ENCODE measurements at regions not wholly inside any gene's neighbourhood (a gene's known extent, or its start where the extent isn't known, plus 50 kb on each side); places are given as distances from the start of the nearest gene placed in this dataset.

DNA sequence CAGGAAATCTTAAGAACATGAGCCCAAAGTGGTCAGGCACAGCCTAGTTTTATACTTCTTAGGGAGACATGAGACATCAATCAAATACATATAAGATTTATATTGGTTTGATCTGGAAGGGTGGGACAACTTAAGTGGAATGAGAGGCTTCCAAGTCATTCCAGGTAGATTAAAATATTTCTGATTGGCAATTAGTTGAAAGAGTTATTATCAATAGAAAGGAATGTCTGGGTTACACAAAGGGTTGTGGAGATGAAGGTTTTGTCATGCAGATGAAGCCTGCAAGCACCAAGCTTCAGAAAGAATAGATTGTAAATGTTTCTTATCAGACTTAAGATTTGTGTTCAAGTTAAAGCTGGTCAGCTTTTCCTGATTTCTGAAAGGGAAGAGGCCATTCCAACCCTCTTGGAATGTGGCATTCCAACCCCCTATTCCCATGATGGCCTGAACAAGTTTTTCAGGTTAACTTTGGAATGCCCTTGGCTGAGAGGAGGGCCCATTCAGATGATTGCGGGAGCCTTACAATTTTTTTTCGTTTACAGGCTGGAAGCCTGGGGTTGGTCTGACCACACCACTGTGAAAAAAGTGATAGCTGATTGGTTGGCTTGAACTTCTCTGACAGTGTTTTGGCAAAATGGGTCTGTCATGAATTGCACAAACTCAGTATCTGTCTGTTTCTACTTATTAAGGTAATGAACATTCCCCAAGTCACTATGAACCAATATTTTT is 245.6 kb upstream of the RAI14 start:
- intact Hi-C loops (cut with DNase I): no loop called here
- no peaks in the 10 kb centered on the region for H3K4me1 ChIP-seq (ENCODE audit: insufficient read depth)

DNA sequence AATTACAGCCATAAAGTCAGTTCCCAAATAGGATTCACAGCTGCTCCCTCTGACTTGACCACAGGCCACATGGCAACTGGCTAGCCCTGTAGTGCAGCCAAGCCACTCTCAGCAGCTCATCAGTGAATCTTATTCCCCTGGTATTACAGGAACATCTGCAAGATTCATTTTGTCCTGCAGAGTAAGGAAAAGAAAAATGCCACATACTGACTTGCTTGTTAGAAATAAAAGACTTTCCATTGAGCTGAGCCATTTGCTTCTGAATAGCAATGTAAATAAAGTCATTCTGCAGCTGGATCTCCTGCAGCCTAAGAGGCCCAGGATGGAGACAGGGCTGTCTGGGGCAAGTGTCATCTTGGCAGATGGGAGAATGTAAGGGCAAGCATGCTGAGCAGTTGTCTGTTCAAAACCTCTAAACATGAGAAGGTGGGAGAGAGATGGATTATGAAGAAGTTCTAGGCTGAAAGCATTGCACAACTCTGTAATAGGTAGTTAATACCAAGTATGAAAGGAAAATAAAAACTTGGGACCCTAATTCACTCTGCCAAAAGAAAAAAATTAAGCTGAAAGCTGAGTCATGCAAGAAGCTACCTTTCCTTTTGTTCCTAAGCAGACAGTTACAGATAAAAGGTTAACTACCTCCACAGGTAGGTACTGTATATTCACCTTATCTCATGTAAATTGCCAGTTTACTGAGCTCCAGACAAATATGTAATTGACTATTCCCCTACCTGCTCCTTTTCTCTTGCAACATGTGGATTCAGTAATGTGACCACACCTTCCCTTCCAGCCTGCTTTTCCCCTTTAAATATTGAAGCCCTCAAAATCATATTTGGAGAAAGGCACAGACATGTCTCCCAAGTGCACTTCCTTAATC is 244.4 kb upstream of the RAI14 start:
- H3K4me3 ChIP-seq: no peak overlapping the region
- no peaks in the 10 kb centered on the region for H3K36me3 ChIP-seq
- no peaks in the 10 kb centered on the region for H3K4me1 ChIP-seq (ENCODE audit: insufficient read depth)
- no peak overlapping the region for H3K27ac ChIP-seq
- DNase-seq: no peak
- TF ChIP-seq EP300 (IDR thresholded peaks at IDR 0.05): no peak
- TF ChIP-seq, protein P1, sequence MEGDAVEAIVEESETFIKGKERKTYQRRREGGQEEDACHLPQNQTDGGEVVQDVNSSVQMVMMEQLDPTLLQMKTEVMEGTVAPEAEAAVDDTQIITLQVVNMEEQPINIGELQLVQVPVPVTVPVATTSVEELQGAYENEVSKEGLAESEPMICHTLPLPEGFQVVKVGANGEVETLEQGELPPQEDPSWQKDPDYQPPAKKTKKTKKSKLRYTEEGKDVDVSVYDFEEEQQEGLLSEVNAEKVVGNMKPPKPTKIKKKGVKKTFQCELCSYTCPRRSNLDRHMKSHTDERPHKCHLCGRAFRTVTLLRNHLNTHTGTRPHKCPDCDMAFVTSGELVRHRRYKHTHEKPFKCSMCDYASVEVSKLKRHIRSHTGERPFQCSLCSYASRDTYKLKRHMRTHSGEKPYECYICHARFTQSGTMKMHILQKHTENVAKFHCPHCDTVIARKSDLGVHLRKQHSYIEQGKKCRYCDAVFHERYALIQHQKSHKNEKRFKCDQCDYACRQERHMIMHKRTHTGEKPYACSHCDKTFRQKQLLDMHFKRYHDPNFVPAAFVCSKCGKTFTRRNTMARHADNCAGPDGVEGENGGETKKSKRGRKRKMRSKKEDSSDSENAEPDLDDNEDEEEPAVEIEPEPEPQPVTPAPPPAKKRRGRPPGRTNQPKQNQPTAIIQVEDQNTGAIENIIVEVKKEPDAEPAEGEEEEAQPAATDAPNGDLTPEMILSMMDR (IDR thresholded peaks at IDR 0.05): no peak
- TF ChIP-seq POLR2A (IDR thresholded peaks at IDR 0.05): no peak
- intact Hi-C loops (cut with DNase I): no loop called here
- no peaks in the 10 kb centered on the region for H3K9me3 ChIP-seq
- no peaks in the 10 kb centered on the region for H3K27me3 ChIP-seq

More for the DNA sequence above, 245.6 kb upstream of the RAI14 start:
- no peak for DNase-seq
- WGBS, 3 donors: 40 to 46% (median 41%) methylated on average over 2 of the region's 2 CpGs
- no peak overlapping the region for H3K27ac ChIP-seq
- no peaks in the 10 kb centered on the region for H3K9me3 ChIP-seq
- H3K27me3 ChIP-seq: no peaks in the 10 kb centered on the region
- H3K36me3 ChIP-seq: no peaks in the 10 kb centered on the region
- no peak overlapping the region for H3K4me3 ChIP-seq
- TF ChIP-seq EP300 (IDR thresholded peaks at IDR 0.05) (no peak), POLR2A (IDR thresholded peaks at IDR 0.05) (no peak)
- TF ChIP-seq, protein P1 (IDR thresholded peaks at IDR 0.05): no peak

DNA sequence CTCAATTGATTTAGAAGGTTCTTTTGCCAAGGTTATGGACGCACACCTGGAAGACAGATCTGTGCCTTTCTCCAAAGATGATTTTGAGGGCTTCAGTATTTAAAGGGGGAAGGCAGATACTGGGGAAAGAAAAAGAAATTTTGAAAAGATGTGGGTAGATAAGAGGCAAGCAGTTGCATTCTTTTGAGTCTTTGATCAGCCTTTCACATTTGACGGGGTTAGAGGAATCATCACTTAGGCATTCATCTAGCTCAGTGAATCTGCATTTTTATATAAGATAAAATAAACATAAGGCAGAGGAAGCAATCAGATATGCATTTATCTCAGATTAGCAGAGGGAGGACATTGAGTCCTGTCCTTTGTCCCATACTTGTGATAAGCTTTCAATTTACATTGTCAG is 243.4 kb upstream of the RAI14 start:
- H3K27ac ChIP-seq: no peak overlapping the region
- TF ChIP-seq, protein P1 (IDR thresholded peaks at IDR 0.05): no peak
- no peak for TF ChIP-seq EP300 (IDR thresholded peaks at IDR 0.05)
- no peak for TF ChIP-seq POLR2A (IDR thresholded peaks at IDR 0.05)
- H3K4me3 ChIP-seq: no peak overlapping the region
- WGBS, 3 donors: 48 to 65% (median 56%) methylated on average over 2 of the region's 2 CpGs
- intact Hi-C loops (cut with DNase I): no loop called here
- H3K9me3 ChIP-seq: no peaks in the 10 kb centered on the region
- H3K36me3 ChIP-seq: no peaks in the 10 kb centered on the region
- no peak for DNase-seq
- H3K27me3 ChIP-seq: no peaks in the 10 kb centered on the region
- no peaks in the 10 kb centered on the region for H3K4me1 ChIP-seq (ENCODE audit: insufficient read depth)

DNA sequence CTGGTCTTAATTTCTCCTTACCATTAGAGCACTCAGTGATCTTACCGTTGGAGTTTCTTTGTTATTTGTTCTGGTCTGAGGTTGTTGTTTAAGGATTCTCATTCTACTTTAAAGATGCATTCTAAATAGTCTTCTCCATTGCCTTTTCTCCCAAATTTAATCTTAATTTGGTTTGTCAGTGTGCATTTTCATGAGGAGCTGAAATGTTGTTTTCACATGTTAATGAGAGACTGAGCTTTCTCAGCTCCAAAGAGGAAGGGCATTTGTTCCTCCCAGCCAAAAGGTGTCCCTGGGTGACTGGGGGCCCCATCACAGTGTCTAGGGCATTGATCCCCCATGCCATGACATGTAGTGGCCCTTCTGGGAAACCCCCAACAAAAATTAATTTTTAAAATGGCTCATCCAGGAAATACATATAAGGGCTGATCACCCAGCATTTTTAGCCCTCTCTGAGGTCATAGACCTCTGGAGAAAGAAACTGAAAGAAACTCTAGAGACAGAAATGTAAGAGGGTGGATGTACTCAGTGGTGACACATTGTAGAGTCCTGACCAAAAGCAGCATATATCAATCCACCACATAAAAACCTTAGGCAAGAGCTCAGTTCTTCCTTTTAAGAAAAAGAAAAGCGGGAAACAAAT is 240.4 kb upstream of the RAI14 start:
- intact Hi-C loops (cut with DNase I): no loop called here
- no peak overlapping the region for H3K4me3 ChIP-seq
- no peaks in the 10 kb centered on the region for H3K9me3 ChIP-seq
- H3K4me1 ChIP-seq (ENCODE audit: insufficient read depth): no peaks in the 10 kb centered on the region
- H3K36me3 ChIP-seq: no peaks in the 10 kb centered on the region
- DNase-seq: no peak
- WGBS, 3 donors: 40 to 58% (median 40%) methylated on average over 2 of the region's 2 CpGs
- no peak overlapping the region for H3K27ac ChIP-seq
- H3K27me3 ChIP-seq: no peaks in the 10 kb centered on the region
- TF ChIP-seq POLR2A (IDR thresholded peaks at IDR 0.05) (no peak), EP300 (IDR thresholded peaks at IDR 0.05) (no peak)
- TF ChIP-seq, protein P1 (IDR thresholded peaks at IDR 0.05): no peak

Measured in ovary (tissue), 7 donors.